HG03460 (cell line): ENCODE measurements at regions not wholly inside any gene's neighbourhood (a gene's known extent, or its start where the extent isn't known, plus 50 kb on each side); places are given as distances from the start of the nearest gene placed in this dataset.

Source experiments
- ATAC-seq: cut with Tn5 transposase; IDR thresholded peaks from one replicate; pipeline ENCODE4 v1.9.1; 2021; ENCODE audit not compliant: unreplicated experiment

- ATAC-seq = no peak
These were observed 271.3 kb downstream of the PTBP2 start for GRCh38 chr1:96992871-96993270.

GRCh38 chr1:96995351-96995750, 273.8 kb downstream of the PTBP2 start:
- no peak for ATAC-seq

GRCh38 chr1:96996001-96996400, 274.4 kb downstream of the PTBP2 start:
- no peak for ATAC-seq

GRCh38 chr1:96997717-96998116, 276.1 kb downstream of the PTBP2 start:
- ATAC-seq = no peak

- ATAC-seq = no peak
These were observed 276.9 kb downstream of the PTBP2 start for GRCh38 chr1:96998466-96998865.

GRCh38 chr1:96999191-96999590, 277.6 kb downstream of the PTBP2 start:
- no peak for ATAC-seq

- no peak for ATAC-seq
These were observed 282.5 kb downstream of the PTBP2 start for GRCh38 chr1:97004054-97004453.

GRCh38 chr1:97004743-97005142, 283.2 kb downstream of the PTBP2 start:
- no peak for ATAC-seq

GRCh38 chr1:97006044-97006661, 284.6 kb downstream of the PTBP2 start:
- ATAC-seq = no peak

- no peak for ATAC-seq
These were observed 286.4 kb downstream of the PTBP2 start for GRCh38 chr1:97007840-97008604.

- no peak for ATAC-seq
These were observed 289.1 kb downstream of the PTBP2 start for GRCh38 chr1:97010566-97011264.

GRCh38 chr1:97013136-97013535, 291.6 kb downstream of the PTBP2 start:
- ATAC-seq = no peak

GRCh38 chr1:97013941-97014340, 292.4 kb downstream of the PTBP2 start:
- no peak for ATAC-seq

- ATAC-seq = no peak
These were observed 292.8 kb downstream of the PTBP2 start for GRCh38 chr1:97014426-97014825.

GRCh38 chr1:97017895-97018294, 296.3 kb downstream of the PTBP2 start:
- ATAC-seq = no peak
